ENCODE measurements at regions not wholly inside any gene's neighbourhood (a gene's known extent, or its start where the extent isn't known, plus 50 kb on each side); places are given as distances from the start of the nearest gene placed in this dataset.

DNA sequence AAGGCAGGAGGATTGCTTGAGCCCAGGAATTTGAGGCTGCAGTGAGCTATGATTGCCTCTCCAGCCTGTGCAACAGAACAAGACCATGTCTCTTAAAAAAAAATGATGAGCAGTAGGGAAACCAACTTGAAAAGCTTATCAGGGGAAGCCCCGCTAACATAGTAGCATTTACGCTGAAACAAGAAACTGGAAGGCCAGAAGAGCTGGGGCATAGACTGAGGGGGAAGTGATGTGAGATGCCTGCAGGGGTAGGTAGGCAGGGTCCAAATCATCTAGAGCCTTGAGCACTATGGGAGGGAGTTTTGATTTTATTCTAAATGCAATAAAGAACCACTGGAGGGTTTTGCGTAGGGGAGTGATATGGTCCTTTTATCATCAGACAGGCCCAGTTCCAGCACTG, 139.3 kb downstream of the CYB561 start:
- POLR2A ChIA-PET = interaction anchor here (2.3 kb wide), 1 partner anchor 9 kb away, joined by 8 read pairs; no protein-coding TSS in a partner anchor

DNA sequence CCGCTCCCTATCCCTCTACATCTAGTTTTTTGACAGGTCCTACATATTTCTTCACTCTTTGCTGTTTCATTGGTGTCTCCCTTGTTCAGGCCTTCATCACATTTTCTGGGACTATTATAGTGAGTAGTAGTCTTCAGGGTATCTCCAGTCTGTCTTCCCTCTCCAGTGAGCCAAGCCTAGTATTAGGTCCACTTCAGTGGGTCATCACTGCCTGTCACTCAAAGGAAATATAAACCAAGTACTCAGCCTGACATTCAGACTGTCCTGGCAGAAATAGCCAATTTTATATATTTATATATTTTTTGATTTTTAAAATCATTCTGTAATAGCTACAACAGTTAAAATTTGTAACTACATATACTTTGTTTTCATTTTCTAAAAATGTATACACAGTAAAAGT, 137.8 kb downstream of the CYB561 start:
- intact Hi-C loops (cut with micrococcal nuclease) (no loop called here), in situ Hi-C loops (cut with MboI) (no loop called here)
- Histone ChIP-seq H2AFZ (ENCODE audit: low read depth, low read length) (no peak overlapping the region), H3K4me2 (ENCODE audit: insufficient read depth, low read length) (no peak overlapping the region), H3K79me2 (ENCODE audit: control insufficient read depth, insufficient read depth, low read length) (no peaks in the 10 kb centered on the region), H3K36me3 (ENCODE audit: control insufficient read depth, insufficient read depth, low read length) (no peaks in the 10 kb centered on the region), H3K4me1 (replicated peaks in 1 of 2; ENCODE audit: control insufficient read depth in 2 of 2, insufficient read depth in 2 of 2, low read length in 2 of 2) (no peaks in the 10 kb centered on the region), H3K4me3 (no peak overlapping the region), H3K9ac (ENCODE audit: insufficient read depth in 1 of 2, low read depth in 2 of 2, low read length in 2 of 2) (no peak overlapping the region), H4K20me1 (replicated peaks; ENCODE audit: control insufficient read depth, insufficient read depth, low read length) (no peaks in the 10 kb centered on the region), H3K9me1 (ENCODE audit: control insufficient read depth, insufficient read depth, low read length) (no peaks in the 10 kb centered on the region), H3K27me3 (ENCODE audit: control insufficient read depth in 2 of 2, insufficient read depth in 2 of 2, low read length in 2 of 2) (no peaks in the 10 kb centered on the region; a peak in 1 of 5 replicates), H3K9me3 (replicated peaks; ENCODE audit: control insufficient read depth, insufficient read depth, low read depth, low read length) (no peaks in the 10 kb centered on the region), H3K27ac (ENCODE audit: extremely low read depth, low read depth, low read length) (no peak overlapping the region)
- ChIA-PET CTCF (ENCODE audit: low intra/inter-chr PET ratio) (no interaction called here), POLR2A (interaction anchor here (1.2 kb wide), 1 partner anchor 12 kb away, joined by 4 read pairs; no protein-coding TSS in a partner anchor)
- DNase-seq (ENCODE audit: extremely low read depth in 1 of 4, low spot score in 3 of 4) = no peak
- 72% methylated on average over 1 of the region's 1 CpG for WGBS (ENCODE audit: insufficient coverage, low coverage, missing lambda C conversion rate)
- TF ChIP-seq ZNF766 (CRISPR knock-in tag; conservative IDR thresholded peaks at IDR 0.05) (no peak), FUS (optimal IDR thresholded peaks at IDR 0.05; ENCODE audit: low read depth, low read length) (no peak), SMARCE1 (IDR thresholded peaks at IDR 0.05) (no peak), ZNF584 (CRISPR knock-in tag; IDR thresholded peaks at IDR 0.05; ENCODE audit: low read depth) (no peak)
- TF ChIP-seq, protein P1, sequence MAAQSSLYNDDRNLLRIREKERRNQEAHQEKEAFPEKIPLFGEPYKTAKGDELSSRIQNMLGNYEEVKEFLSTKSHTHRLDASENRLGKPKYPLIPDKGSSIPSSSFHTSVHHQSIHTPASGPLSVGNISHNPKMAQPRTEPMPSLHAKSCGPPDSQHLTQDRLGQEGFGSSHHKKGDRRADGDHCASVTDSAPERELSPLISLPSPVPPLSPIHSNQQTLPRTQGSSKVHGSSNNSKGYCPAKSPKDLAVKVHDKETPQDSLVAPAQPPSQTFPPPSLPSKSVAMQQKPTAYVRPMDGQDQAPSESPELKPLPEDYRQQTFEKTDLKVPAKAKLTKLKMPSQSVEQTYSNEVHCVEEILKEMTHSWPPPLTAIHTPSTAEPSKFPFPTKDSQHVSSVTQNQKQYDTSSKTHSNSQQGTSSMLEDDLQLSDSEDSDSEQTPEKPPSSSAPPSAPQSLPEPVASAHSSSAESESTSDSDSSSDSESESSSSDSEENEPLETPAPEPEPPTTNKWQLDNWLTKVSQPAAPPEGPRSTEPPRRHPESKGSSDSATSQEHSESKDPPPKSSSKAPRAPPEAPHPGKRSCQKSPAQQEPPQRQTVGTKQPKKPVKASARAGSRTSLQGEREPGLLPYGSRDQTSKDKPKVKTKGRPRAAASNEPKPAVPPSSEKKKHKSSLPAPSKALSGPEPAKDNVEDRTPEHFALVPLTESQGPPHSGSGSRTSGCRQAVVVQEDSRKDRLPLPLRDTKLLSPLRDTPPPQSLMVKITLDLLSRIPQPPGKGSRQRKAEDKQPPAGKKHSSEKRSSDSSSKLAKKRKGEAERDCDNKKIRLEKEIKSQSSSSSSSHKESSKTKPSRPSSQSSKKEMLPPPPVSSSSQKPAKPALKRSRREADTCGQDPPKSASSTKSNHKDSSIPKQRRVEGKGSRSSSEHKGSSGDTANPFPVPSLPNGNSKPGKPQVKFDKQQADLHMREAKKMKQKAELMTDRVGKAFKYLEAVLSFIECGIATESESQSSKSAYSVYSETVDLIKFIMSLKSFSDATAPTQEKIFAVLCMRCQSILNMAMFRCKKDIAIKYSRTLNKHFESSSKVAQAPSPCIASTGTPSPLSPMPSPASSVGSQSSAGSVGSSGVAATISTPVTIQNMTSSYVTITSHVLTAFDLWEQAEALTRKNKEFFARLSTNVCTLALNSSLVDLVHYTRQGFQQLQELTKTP (IDR thresholded peaks at IDR 0.05; ENCODE audit: low read depth in 1 of 2, partially characterized antibody in 2 of 2) = no peak
- TF ChIP-seq, protein P2, sequence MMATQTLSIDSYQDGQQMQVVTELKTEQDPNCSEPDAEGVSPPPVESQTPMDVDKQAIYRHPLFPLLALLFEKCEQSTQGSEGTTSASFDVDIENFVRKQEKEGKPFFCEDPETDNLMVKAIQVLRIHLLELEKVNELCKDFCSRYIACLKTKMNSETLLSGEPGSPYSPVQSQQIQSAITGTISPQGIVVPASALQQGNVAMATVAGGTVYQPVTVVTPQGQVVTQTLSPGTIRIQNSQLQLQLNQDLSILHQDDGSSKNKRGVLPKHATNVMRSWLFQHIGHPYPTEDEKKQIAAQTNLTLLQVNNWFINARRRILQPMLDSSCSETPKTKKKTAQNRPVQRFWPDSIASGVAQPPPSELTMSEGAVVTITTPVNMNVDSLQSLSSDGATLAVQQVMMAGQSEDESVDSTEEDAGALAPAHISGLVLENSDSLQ (IDR thresholded peaks at IDR 0.05) = peak; percentile 56
- no peak for FAIRE-seq
- BruUV-seq (replicated peaks) = no TSS peak
- no peak for ATAC-seq

More for the DNA sequence above, 139.3 kb downstream of the CYB561 start:
- TF ChIP-seq ETV5 (CRISPR knock-in tag; IDR thresholded peaks at IDR 0.05; ENCODE audit: low read depth) (no peak), HDAC2 (IDR thresholded peaks at IDR 0.05) (no peak), ZKSCAN3 (CRISPR knock-in tag; IDR thresholded peaks at IDR 0.05) (no peak), BCL6 (CRISPR knock-in tag; IDR thresholded peaks at IDR 0.05) (no peak)
- Histone ChIP-seq H3K4me2 (ENCODE audit: insufficient read depth, low read length) (no peak overlapping the region), H3K9me1 (ENCODE audit: control insufficient read depth, insufficient read depth, low read length) (no peaks in the 10 kb centered on the region), H4K20me1 (replicated peaks; ENCODE audit: control insufficient read depth, insufficient read depth, low read length) (no peaks in the 10 kb centered on the region), H3K4me3 (no peak overlapping the region), H3K36me3 (ENCODE audit: control insufficient read depth, insufficient read depth, low read length) (no peaks in the 10 kb centered on the region), H2AFZ (ENCODE audit: low read depth, low read length) (no peak overlapping the region), H3K27me3 (ENCODE audit: control insufficient read depth in 2 of 2, insufficient read depth in 2 of 2, low read length in 2 of 2) (no peaks in the 10 kb centered on the region; a peak in 1 of 5 replicates), H3K27ac (ENCODE audit: extremely low read depth, low read depth, low read length) (no peak overlapping the region), H3K9ac (ENCODE audit: insufficient read depth in 1 of 2, low read depth in 2 of 2, low read length in 2 of 2) (no peak overlapping the region), H3K4me1 (replicated peaks in 1 of 2; ENCODE audit: control insufficient read depth in 2 of 2, insufficient read depth in 2 of 2, low read length in 2 of 2) (no peaks in the 10 kb centered on the region), H3K9me3 (replicated peaks; ENCODE audit: control insufficient read depth, insufficient read depth, low read depth, low read length) (no peaks in the 10 kb centered on the region), H3K79me2 (ENCODE audit: control insufficient read depth, insufficient read depth, low read length) (no peaks in the 10 kb centered on the region)
- 49% methylated on average over 3 of the region's 3 CpGs for WGBS (ENCODE audit: insufficient coverage, low coverage, missing lambda C conversion rate)
- CTCF ChIA-PET (ENCODE audit: low intra/inter-chr PET ratio) = no interaction called here
- DNase-seq (ENCODE audit: extremely low read depth in 1 of 4, low spot score in 3 of 4) (no peak), FAIRE-seq (no peak), ATAC-seq (no peak)
- BruUV-seq (replicated peaks) = no TSS peak
- intact Hi-C loops (cut with micrococcal nuclease) (no loop called here), in situ Hi-C loops (cut with MboI) (no loop called here)
